GM12801 (cell line): ENCODE measurements at regions not wholly inside any gene's neighbourhood (a gene's known extent, or its start where the extent isn't known, plus 50 kb on each side); places are given as distances from the start of the nearest gene placed in this dataset.

Experiments
- CTCF ChIP-seq: IDR thresholded peaks from one replicate; pipeline ENCODE4 v1.5.1; 2011; ENCODE audit warnings: control low read depth; ENCODE audit not compliant: insufficient read length; ENCODE audit errors: extremely low read depth

- no peak for TF ChIP-seq CTCF
Measured at GRCh38 chr17:79372470-79373238, 238.2 kb downstream of the RBFOX3 start.

- no peak for TF ChIP-seq CTCF
Measured at GRCh38 chr17:79371984-79372383, 238.9 kb downstream of the RBFOX3 start.

- no peak for TF ChIP-seq CTCF
Measured at GRCh38 chr17:79370594-79370993, 240.3 kb downstream of the RBFOX3 start.

GRCh38 chr17:79370126-79370525, 240.7 kb downstream of the RBFOX3 start:
- TF ChIP-seq CTCF = no peak

GRCh38 chr17:79369532-79369931, 241.3 kb downstream of the RBFOX3 start:
- TF ChIP-seq CTCF = no peak

- no peak for TF ChIP-seq CTCF
Measured at GRCh38 chr17:79369001-79369400, 241.8 kb downstream of the RBFOX3 start.

GRCh38 chr17:79368521-79368920, 242.3 kb downstream of the RBFOX3 start:
- no peak for TF ChIP-seq CTCF
